Neural crest cell (in vitro differentiated cells): ENCODE measurements at regions not wholly inside any gene's neighbourhood (a gene's known extent, or its start where the extent isn't known, plus 50 kb on each side); places are given as distances from the start of the nearest gene placed in this dataset.
A peak's percentile ranks its signal among the peaks of the same experiment; 100 is the strongest.

ENCODE experiments used
- DNase-seq: peaks from one replicate; pipeline ENCODE4 v3.0.0; 2021; ENCODE audit warnings: low read depth, mixed read lengths, low spot score
- H3K27ac Mint-ChIP-seq: one replicate; pipeline ENCODE4 v1.8.0; 2021; ENCODE audit warnings: mild to moderate bottlenecking, mixed read lengths; ENCODE audit not compliant: unreplicated experiment
- H3K27me3 Mint-ChIP-seq: 2 replicates; pipeline ENCODE4 v1.8.0; 2021; ENCODE audit warnings: low read depth, mild to moderate bottlenecking, mixed read lengths
- H3K36me3 Mint-ChIP-seq: 2 replicates; pipeline ENCODE4 v1.8.0; 2021; ENCODE audit warnings: low read depth, mild to moderate bottlenecking, mixed read lengths
- H3K4me1 Mint-ChIP-seq: 2 replicates; pipeline ENCODE4 v1.8.0; 2021; ENCODE audit warnings: mixed read lengths
- H3K4me3 Mint-ChIP-seq: one replicate; pipeline ENCODE4 v1.8.0; 2021; ENCODE audit warnings: mild to moderate bottlenecking, mixed read lengths
- H3K9me3 Mint-ChIP-seq: 2 replicates; pipeline ENCODE4 v1.8.0; 2021; ENCODE audit warnings: mixed read lengths
- TF ChIP-seq, protein P1 (sequence below): fragments of 200-600 bp; sonication (generic); conservative IDR thresholded peaks from 2 replicates; pipeline ENCODE4 v1.5.0; 2021; ENCODE audit warnings: antibody characterized with exemption, mild to moderate bottlenecking

DNA sequence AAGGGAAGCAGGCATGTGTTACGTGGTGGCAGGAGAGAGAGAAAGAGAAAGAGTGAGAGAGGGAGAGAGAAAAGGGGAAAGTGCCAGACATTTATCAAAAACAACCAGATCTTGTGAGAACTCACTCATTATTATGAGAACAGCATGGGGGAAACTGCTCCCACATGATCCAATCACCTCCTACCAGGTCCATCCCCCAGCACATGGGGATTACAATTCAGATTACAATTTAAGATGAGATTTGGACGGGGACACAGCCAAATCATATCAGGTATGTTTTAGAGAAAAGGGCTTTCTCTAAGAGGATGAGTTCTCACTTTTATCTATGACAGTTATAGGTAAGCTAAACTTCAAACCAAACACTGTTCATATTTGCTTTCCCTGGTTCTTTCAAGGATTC, 597.3 kb upstream of the PIK3C3 start:
- no peak overlapping the region for H3K27ac Mint-ChIP-seq
- peaks cover 14% of the 10 kb centered on the region for H3K36me3 Mint-ChIP-seq
- no peak overlapping the region for H3K4me3 Mint-ChIP-seq
- no peak for DNase-seq
- peaks cover 16% of the 10 kb centered on the region for H3K9me3 Mint-ChIP-seq
- TF ChIP-seq, protein P1, sequence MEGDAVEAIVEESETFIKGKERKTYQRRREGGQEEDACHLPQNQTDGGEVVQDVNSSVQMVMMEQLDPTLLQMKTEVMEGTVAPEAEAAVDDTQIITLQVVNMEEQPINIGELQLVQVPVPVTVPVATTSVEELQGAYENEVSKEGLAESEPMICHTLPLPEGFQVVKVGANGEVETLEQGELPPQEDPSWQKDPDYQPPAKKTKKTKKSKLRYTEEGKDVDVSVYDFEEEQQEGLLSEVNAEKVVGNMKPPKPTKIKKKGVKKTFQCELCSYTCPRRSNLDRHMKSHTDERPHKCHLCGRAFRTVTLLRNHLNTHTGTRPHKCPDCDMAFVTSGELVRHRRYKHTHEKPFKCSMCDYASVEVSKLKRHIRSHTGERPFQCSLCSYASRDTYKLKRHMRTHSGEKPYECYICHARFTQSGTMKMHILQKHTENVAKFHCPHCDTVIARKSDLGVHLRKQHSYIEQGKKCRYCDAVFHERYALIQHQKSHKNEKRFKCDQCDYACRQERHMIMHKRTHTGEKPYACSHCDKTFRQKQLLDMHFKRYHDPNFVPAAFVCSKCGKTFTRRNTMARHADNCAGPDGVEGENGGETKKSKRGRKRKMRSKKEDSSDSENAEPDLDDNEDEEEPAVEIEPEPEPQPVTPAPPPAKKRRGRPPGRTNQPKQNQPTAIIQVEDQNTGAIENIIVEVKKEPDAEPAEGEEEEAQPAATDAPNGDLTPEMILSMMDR, result no peak
- no peaks in the 10 kb centered on the region for H3K27me3 Mint-ChIP-seq
- H3K4me1 Mint-ChIP-seq, result peaks cover 12% of the 10 kb centered on the region

DNA sequence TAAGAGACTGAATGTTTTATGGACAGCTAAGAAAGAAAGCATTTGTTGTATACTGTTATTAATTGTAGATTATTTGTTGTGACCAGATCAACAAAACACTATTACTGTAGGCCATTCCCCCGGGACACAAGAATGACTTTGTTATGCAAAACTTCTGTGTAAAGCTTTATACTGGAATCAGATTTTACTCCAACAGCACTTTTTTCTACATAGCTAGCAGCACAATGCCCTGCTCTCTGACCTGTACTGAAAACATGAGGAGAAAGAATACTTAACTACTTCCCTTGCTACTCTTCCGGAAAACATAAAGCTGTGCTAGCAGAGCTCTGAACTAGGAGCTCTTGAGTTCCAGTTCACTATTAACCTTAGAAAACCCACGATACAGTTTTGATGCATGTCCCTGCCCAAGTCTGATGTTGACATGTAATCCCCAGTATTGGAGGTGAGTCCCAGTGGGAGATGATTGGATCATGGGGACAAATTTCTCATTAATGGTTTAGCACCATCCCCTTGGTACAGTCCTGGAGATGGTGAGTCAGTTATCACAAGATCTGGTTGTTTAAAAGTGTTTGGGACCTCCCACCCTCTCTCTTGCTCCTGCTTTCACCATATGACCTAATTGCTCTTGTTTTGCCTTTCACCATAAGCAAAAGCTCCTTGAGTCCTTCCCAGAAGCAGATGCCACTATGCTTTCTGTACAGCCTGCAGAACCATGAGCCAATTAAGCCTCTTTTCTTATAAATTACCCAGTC, 601.1 kb upstream of the PIK3C3 start:
- peaks cover 11% of the 10 kb centered on the region for H3K36me3 Mint-ChIP-seq
- TF ChIP-seq, protein P1, result no peak
- DNase-seq, result no peak
- peaks cover 16% of the 10 kb centered on the region for H3K9me3 Mint-ChIP-seq
- no peak overlapping the region for H3K4me3 Mint-ChIP-seq
- peaks cover 12% of the 10 kb centered on the region for H3K4me1 Mint-ChIP-seq
- no peak overlapping the region for H3K27ac Mint-ChIP-seq
- H3K27me3 Mint-ChIP-seq, result no peaks in the 10 kb centered on the region

DNA sequence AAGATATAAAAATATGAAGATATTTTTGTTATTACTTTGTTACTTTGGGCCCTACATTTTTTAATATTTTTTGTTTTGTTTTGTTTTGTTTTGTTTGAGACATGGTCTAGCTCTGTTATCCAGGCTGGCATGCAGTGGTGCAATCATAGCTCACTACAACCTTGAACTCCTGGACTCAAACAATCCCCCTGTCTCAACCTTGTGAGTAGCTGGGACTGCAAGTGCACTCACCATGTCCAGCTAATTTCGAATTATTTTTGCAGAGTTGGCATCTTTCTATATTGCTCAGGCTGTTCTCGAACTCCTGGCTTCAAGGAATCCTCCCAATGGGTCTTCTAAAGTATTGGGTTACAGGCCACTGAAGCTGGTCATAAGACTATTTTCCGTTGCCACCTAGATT, 603.6 kb upstream of the PIK3C3 start:
- Mint-ChIP-seq H3K4me1 (peaks cover 12% of the 10 kb centered on the region), H3K27me3 (no peaks in the 10 kb centered on the region), H3K4me3 (no peak overlapping the region), H3K36me3 (no peaks in the 10 kb centered on the region), H3K27ac (no peak overlapping the region), H3K9me3 (peaks cover 7% of the 10 kb centered on the region)
- DNase-seq, result no peak
- TF ChIP-seq, protein P1, result no peak

DNA sequence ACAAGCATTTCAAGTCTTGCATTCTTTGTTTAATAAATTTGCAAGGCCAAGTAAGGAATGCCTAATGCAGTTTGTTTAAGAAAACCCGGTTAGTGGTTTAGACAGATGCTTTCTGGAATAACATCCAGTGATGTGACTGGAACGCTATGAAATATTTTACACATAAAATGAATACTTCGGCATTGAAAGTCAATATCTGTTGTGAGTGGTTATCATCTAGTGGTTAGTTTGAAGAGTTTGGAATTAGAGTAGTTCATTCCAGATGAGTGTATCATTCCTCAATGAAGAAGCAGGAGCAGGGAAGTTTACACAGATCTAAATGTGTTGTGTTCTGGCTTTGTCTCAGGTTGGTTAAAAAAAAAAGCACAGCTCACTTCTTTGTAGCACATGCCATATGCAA, 608.0 kb upstream of the PIK3C3 start:
- Mint-ChIP-seq H3K27ac (no peak overlapping the region), H3K4me1 (peaks cover 2% of the 10 kb centered on the region), H3K36me3 (peaks cover 3% of the 10 kb centered on the region), H3K27me3 (no peaks in the 10 kb centered on the region), H3K9me3 (peaks cover 2% of the 10 kb centered on the region), H3K4me3 (no peak overlapping the region)
- no peak for DNase-seq
- TF ChIP-seq, protein P1, result no peak

DNA sequence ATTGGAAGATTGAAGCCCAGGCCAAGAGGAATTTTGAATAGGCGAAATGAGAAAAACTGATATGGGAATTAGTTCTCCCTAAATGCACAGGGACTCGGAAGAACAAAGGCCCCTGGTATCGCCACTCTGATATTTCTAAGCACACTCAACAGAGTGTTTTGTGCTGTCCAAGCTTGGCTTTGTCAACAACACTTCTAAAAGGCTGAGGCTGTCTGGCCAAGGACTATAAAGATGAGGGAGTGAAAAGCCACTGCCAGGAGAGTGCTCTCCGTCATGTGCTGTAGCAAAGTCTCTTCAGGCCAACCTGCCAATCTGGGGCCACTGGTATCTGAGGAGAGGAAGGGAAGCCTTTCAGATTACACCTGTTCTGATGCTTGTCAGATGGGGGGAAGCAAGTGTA, 611.2 kb upstream of the PIK3C3 start:
- Mint-ChIP-seq H3K27me3 (no peaks in the 10 kb centered on the region), H3K27ac (peak overlapping the region; percentile 23), H3K4me3 (no peak overlapping the region), H3K9me3 (peaks cover 2% of the 10 kb centered on the region), H3K4me1 (peaks cover 15% of the 10 kb centered on the region), H3K36me3 (peaks cover 3% of the 10 kb centered on the region)
- TF ChIP-seq, protein P1, result no peak
- no peak for DNase-seq
